Stimulated activated CD8-positive, alpha-beta memory T cell treated with anti-CD3 and anti-CD28 coated beads, Interleukin-4, amount 100 ng/mL, for 1 hour (primary cell): ENCODE measurements at regions not wholly inside any gene's neighbourhood (a gene's known extent, or its start where the extent isn't known, plus 50 kb on each side); places are given as distances from the start of the nearest gene placed in this dataset.

ENCODE experiments used
- DNase-seq, 2 donors: peaks; one replicate each; pipeline ENCODE4 v3.0.0-alpha.2; 2020; ENCODE audit warnings: low read depth in 2 of 2, low spot score in 1 of 2

- DNase-seq: no peak
Measured at GRCh38 chr5:61621202-61621650, 289.2 kb downstream of the ZSWIM6 start.

DNA sequence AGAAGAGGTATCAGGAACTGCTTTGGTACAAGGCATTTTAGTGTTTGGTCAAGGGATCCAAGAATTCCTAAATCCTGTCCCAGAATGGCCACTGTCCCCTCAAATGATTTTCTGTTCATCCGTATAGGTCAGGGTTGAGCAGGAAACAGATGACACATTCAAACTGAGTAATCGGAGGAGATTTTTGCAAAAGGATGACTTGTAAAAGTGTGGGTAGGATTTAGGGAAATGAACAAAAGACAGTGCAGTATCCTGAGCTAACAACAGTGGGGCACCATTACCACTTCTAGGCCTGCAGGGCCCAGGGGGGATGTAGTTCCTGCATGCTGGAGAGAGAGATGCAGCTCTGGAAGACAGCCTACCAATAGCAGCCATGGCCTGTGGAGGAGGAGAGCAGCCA, 290.1 kb downstream of the ZSWIM6 start:
- DNase-seq: no peak

- no peak for DNase-seq
Measured at GRCh38 chr5:61623401-61624069, 291.5 kb downstream of the ZSWIM6 start.

GRCh38 chr5:61624553-61625136, 292.6 kb downstream of the ZSWIM6 start:
- DNase-seq: no peak

- DNase-seq: no peak
Measured at GRCh38 chr5:61625137-61625561, 293.1 kb downstream of the ZSWIM6 start.

- DNase-seq: no peak
Measured at GRCh38 chr5:61625681-61626621, 293.9 kb downstream of the ZSWIM6 start.

DNA sequence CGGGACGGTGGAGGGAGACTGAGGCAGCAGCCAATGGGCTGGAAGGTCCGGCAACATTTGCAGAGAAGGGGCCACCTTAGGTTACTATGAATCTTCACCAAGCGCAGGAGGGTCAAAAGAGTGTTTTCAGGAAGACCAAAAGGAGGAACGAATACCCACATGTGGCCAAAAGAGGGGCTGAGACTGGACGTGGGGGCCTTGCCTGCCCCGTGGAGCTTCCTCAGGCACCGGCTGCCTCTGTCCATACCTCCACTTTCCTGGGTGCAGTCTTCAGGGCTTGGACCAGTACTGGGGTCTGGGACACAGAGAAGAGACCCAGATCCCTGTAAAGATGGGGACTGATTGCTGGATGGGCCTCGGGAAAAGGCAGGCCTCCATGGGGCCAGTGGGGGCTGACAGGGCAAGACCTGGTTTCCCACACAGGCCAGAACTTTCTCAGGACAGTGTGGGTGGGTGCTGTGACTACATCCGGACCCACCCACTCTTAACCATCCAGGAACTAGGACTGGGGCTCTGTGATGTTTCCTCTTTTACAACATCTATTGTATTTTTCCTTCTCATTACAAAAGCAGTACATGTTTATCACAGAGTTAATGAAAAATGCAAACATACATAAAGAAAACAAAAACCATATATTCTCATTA, 294.7 kb downstream of the ZSWIM6 start:
- no peak for DNase-seq

DNA sequence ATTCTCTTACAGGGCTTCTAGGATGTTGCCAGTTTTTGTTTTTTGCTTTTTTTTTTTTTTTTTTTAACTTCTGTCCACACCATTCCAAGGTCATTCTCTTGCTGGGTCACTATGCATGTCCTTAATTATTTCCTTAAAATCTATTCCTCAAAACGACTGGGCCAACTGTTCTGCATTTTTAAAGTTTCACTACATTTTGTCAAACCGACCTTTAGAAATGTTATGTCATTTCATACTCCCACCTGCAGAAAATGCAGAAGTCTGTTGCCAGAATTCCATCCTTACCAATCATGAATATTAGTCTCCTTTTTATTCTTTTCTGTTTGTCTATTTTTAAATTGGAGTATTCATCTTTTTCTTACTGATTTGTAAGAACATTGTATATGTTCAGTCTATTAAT, 295.5 kb downstream of the ZSWIM6 start:
- DNase-seq: no peak

GRCh38 chr5:61630908-61631307, 298.9 kb downstream of the ZSWIM6 start:
- no peak for DNase-seq

DNA sequence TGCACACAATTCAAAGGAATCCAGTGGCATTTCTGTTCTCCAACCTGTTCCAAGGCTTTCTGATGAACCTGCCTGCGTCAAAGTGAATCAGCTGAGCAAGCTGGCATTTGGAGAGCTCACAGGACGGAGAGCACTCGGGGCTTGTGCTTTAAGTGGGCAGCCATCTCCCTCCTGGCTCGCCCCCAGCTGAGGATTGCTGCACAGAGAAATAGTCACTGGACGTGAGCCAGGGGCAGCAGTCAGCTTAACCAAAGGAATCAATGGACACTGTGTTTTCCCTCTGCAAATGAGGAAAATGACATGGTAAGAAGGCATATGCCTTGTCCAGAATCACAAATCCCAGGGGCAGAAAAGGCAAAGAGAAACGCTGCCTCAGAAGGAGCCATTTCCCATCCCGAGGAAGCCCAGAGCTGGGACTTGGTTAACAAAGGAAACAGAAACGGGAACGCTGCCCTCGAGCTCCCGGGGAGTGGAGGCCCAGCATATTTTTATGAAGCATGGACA, 299.4 kb downstream of the ZSWIM6 start:
- no peak for DNase-seq

DNA sequence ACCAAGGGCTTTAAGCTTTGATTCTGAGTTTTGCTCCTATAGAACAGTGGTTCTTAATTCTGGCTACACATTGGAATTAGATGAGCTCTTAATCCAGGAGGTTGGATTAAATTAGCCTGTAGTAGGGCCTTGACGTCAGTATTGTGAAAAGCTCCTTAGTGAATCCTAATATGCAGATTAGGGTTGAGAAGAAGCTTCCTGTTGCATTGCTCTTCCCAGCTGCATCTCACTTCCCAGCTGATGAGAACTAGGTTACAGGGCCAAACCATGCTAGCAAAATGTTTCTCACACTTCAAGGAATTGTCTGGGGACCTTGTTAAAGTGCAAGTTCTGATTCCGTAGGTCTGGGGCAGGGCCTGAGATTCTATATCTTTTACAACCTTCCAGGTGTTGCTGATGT, 300.0 kb downstream of the ZSWIM6 start:
- no peak for DNase-seq

GRCh38 chr5:61635271-61635670, 303.2 kb downstream of the ZSWIM6 start:
- DNase-seq: no peak

GRCh38 chr5:61637566-61637965, 305.5 kb downstream of the ZSWIM6 start:
- DNase-seq: no peak

GRCh38 chr5:61638476-61638875, 306.4 kb downstream of the ZSWIM6 start:
- no peak for DNase-seq

DNA sequence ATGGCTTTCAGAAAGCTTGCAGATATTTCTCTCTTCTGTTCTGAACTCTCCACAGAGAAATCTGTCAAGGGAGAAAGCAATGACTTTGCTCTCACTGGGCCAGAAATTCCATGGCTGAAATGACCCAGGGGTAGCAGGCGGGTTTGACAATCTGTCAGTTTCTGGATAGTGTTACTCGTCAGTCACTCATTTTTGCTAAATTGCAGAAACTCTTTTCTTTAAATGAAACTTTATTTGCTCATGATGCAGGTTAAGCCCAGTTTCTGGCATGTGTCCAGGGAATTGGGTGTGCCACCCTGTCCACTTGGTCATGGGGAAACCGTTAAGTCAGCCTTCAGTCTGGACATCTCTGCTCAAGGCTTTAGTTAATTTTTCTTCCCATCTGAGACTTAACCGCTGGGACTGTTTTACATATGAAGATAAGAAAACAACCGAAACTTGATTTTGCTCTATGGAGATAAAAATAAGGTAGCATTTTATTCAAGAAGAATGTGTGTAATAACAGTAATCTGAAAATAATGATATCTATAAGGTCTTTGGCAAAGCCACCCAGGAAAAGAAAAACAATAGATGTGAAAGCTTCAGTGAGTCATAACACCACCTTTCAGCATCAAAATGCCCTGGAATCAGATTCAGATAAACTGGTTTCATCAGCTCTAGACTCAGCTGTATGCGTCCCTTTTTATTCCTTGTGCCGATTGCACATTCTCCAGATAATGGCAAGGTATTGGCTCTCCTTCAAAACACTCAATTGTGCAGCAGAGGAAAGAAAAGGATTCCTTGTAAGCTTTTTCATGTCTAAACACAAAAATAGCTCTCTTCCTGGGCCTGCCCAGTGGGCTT, 308.3 kb downstream of the ZSWIM6 start:
- no peak for DNase-seq

DNA sequence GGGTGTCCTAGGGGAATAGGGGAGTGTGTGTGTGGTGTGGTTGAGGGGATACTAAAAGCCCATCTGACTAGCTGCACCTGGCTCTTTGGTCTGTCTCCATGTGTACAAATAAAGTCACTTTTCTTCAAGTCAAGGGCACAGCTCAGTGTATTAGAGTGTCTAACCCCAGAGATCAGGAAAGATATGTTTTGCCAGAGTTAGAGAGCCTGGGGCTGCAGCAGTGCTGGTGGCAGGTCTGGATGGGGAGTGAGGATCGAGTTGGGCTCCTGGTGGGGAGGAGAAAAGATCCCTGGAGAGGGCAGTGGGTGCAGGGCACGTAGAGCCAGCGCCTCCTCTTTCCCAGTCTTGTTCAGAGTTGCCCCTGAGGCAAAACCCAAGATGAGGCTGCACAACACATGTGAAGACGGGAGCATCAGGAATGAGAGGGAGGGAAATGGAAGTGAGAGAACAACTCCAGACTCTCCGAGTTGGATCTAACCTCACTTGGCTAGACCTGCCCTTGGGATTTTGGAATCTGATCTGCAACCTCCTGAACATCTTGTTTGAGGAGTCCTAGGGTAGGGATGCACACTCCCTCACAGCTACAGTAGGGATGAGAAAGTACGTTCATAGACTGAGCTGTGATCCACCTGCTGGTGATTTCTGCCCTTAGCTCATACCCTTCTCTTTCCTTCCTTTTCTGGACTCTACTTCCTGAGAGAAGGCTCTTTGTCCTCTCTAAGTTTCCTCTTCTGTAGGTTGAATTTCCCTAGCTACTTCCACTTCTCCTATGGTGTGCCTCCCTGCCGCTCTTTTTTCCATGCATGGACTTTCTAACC, 309.9 kb downstream of the ZSWIM6 start:
- DNase-seq: no peak

DNA sequence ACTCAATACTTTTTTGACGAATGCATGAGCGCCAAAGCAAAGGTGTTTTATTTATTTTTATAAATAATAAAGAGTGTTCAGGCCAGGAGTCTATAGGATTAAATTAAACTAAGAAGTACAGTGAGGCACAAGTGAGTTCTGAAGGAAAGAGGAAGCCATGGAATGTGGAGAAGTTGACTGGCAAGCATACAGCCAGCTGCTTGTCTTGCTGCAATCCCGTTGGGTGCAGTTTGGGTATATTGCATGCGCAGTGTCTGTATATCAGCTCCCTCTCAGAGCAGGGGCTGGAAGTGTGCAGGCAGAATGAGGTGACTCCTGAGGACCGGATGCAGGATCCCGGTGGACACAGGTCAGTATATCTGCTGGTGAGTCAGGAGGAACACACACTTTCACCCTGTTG, 315.6 kb downstream of the ZSWIM6 start:
- no peak for DNase-seq

DNA sequence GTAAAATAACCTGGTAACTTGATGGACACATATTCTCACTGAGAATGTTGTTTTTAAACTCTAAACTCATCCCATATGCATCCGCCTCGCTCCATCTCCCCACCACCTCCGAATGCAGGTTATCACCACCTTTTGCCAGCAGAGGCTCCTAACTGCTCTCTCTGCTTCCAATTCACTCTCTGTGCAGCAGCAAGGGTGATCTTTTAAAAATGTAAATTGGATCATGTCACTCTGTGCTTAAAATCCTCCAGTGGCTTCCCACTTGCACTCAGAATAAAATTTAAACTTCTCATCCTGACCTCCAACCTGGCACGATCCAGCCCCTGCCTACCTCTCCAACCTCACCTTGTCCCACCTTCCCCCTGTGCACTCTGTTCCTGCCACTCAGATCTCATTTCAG, 317.2 kb downstream of the ZSWIM6 start:
- no peak for DNase-seq

GRCh38 chr5:61649971-61650370, 317.9 kb downstream of the ZSWIM6 start:
- DNase-seq: no peak

DNA sequence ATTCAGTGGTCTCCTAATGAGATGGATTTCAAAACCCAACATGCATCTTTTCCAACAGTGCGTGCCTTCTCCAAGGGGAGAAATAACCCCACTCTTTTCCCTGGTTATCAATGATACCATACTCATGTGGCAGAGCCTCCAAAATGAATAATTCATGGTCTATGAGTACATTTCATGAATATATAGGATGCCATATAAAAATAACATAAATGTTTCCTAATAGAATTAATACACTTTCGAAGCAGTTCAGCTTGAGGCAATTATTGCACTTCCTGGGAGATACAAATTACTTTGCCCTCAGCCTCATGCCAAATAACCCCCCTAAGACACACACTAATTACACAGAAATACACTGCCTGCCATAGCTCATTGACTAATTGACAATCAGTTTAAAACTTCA, 318.6 kb downstream of the ZSWIM6 start:
- no peak for DNase-seq
